Subcutaneous abdominal adipose tissue (tissue), 5 donors: ENCODE measurements at regions not wholly inside any gene's neighbourhood (a gene's known extent, or its start where the extent isn't known, plus 50 kb on each side); places are given as distances from the start of the nearest gene placed in this dataset.

ENCODE experiments used
- H3K27ac ChIP-seq: one replicate; pipeline ENCODE4 v1.7.0; 2013; ENCODE audit warnings: low read depth, mild to moderate bottlenecking, inconsistent platforms, low read length, moderate library complexity
- H3K27me3 ChIP-seq, 5 donors: one replicate each; pipeline ENCODE4 v1.7.0; 2013; ENCODE audit warnings: low read length in 5 of 5, inconsistent platforms in 1 of 5; ENCODE audit not compliant: control insufficient read depth in 5 of 5, insufficient read depth in 4 of 5
- H3K36me3 ChIP-seq, 5 donors: one replicate each; pipeline ENCODE4 v1.7.0; 2013; ENCODE audit warnings: low read length in 5 of 5; ENCODE audit not compliant: control insufficient read depth in 5 of 5, insufficient read depth in 5 of 5
- H3K4me1 ChIP-seq, 5 donors: one replicate each; pipeline ENCODE4 v1.7.0; 2013; ENCODE audit warnings: low read length in 5 of 5, mild to moderate bottlenecking in 3 of 5, moderate library complexity in 1 of 5; ENCODE audit not compliant: control insufficient read depth in 5 of 5, insufficient read depth in 5 of 5
- H3K4me3 ChIP-seq, 5 donors: one replicate each; pipeline ENCODE4 v1.7.0; 2013; ENCODE audit warnings: low read length in 5 of 5, low read depth in 1 of 5
- H3K9ac ChIP-seq, 5 donors: one replicate each; pipeline ENCODE4 v1.7.0; 2013; ENCODE audit warnings: low read length in 5 of 5, mild to moderate bottlenecking in 4 of 5, moderate library complexity in 3 of 5
- H3K9me3 ChIP-seq, 5 donors: one replicate each; pipeline ENCODE4 v1.7.0; 2013; ENCODE audit warnings: low read length in 5 of 5; ENCODE audit not compliant: control insufficient read depth in 5 of 5
- donor health status: healthy.
- donor health status: healthy.
- donor health status: healthy.
- donor health status: healthy.
- donor health status: healthy.

DNA sequence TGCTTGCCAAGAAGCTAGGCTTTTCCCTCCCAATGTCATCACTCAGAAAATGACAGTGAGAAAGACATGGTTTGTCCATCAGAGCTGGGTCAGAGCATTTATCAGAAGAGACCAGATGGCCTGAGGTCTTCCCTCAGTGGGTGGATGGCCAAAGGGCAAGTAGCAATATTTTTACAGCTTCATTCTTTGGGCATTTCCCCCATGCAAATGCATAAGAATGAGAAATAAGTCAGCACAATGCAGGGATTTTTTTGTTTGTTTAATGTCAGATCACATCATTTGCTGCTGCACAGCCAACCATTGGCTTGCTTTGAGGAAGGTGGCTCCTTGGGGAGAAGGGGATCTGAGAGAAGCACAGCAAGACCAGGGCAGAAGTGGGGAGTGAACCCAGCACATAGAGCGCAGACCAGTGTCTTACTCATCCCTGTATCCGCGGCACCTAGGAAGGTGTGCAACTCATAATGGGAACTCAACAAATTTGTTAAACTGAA, 209.6 kb downstream of the SEMA6A start:
- Histone ChIP-seq H3K36me3 (no peaks in the 10 kb centered on the region), H3K4me3 (no peak overlapping the region), H3K27me3 (no peaks in the 10 kb centered on the region), H3K9ac (no peak overlapping the region), H3K9me3 (no peaks in the 10 kb centered on the region), H3K4me1 (peaks cover 0 to 20% (median 11%) of the 10 kb centered on the region in 5 donors), H3K27ac (no peak overlapping the region)

DNA sequence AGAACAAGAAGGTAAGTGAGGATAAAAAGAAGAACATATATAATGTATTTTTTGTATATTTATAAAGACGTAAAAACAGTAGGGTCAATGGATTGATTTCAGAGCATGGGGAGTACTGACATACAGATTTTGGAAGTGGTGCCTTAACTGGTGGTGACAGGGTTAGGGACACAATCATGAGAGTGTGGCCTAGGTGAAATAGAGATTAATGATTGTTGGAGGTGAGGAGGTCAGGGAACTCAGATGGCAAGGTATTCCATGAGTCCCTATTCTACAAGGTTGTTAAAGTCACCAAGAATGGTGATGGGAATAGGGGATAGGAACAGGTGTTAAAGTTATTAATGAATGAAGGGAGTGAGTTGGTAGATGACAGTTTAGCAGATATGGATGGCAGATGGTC, 210.8 kb downstream of the SEMA6A start:
- H3K9ac ChIP-seq = no peak overlapping the region
- H3K36me3 ChIP-seq = no peaks in the 10 kb centered on the region
- H3K4me1 ChIP-seq = peaks cover 0 to 26% (median 11%) of the 10 kb centered on the region in 5 donors
- H3K4me3 ChIP-seq = no peak overlapping the region
- no peaks in the 10 kb centered on the region for H3K9me3 ChIP-seq
- H3K27ac ChIP-seq = no peak overlapping the region
- no peaks in the 10 kb centered on the region for H3K27me3 ChIP-seq

DNA sequence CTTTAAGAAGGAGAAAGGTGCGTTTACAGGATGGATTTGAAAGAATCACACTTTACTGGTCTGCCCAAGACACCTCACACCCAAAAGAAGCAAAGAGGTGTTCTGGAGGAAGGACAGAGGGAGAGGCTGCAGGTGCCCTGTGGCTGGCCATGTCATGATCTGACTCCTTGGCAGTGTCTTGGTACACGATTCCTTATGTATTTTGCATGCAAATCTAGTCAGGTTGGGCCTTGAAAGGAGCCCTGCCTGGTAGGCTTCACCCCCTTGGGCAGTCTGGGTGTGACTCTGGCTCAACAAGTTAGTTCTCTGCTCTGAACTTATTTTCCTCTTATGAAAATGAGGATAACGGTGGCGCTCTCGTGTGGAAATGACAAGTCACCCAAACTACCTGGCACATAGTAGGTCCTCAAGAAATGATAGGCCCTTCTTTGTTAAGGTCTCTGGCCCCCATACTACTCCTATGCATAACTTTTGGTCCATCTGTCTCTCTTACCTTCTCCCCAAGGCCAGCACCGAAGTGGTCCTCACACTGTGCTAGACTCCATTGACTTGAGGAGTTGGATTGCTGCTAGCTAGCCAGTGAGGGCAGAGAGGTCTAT, 212.5 kb downstream of the SEMA6A start:
- Histone ChIP-seq H3K9ac (no peak overlapping the region), H3K4me1 (peaks cover 0 to 28% (median 11%) of the 10 kb centered on the region in 5 donors), H3K9me3 (no peaks in the 10 kb centered on the region), H3K4me3 (peak overlapping the region in 3 of 5 donors; percentile 44 to 49 (median 46)), H3K27ac (no peak overlapping the region), H3K27me3 (no peaks in the 10 kb centered on the region), H3K36me3 (no peaks in the 10 kb centered on the region)

DNA sequence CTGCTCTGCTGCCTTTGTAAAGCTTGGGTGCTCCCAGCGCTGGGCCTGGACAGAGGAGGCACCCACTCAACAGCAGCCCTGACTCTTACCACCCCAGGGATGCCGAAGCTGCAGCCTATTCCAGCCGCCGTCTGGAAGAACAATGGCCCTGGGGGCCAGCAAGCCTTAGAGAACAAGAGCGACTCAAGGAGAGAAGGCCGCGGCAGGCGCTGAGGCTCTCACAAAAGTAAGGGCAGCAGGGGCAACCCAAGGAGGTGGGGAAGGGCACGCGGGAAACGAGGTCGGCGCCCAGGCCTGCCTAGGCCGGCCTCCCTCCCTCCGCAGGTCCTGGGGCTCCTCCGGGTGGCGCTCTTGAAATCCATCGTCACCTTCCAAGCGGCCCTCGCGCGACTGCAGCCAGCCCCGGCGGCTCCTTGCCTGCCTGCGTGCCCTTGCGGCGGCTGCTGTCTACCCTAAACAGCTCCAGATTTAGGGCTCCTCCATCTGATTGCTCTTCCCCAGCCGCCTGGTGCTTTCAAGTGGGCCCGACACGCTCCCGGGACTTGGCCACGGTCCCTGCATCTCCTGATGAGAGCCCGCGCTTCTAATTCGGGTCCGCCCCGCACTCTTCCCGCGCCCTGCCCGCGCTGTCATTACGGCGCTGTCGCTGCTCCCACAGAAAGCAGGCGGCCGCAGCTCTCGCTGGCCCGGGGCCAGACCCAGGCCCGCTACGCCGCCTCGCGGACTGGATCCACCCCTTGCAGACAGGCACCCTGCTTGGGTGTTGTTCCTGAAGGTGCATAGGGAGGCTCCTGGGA, 213.3 kb downstream of the SEMA6A start:
- Histone ChIP-seq H3K9ac (peak overlapping the region in 2 of 5 donors; percentile 12 to 20), H3K4me3 (peak overlapping the region in 4 of 5 donors; percentile 24 to 49 (median 45)), H3K27me3 (no peaks in the 10 kb centered on the region), H3K4me1 (peaks cover 0 to 29% (median 11%) of the 10 kb centered on the region in 5 donors), H3K27ac (no peak overlapping the region), H3K36me3 (no peaks in the 10 kb centered on the region), H3K9me3 (no peaks in the 10 kb centered on the region)

DNA sequence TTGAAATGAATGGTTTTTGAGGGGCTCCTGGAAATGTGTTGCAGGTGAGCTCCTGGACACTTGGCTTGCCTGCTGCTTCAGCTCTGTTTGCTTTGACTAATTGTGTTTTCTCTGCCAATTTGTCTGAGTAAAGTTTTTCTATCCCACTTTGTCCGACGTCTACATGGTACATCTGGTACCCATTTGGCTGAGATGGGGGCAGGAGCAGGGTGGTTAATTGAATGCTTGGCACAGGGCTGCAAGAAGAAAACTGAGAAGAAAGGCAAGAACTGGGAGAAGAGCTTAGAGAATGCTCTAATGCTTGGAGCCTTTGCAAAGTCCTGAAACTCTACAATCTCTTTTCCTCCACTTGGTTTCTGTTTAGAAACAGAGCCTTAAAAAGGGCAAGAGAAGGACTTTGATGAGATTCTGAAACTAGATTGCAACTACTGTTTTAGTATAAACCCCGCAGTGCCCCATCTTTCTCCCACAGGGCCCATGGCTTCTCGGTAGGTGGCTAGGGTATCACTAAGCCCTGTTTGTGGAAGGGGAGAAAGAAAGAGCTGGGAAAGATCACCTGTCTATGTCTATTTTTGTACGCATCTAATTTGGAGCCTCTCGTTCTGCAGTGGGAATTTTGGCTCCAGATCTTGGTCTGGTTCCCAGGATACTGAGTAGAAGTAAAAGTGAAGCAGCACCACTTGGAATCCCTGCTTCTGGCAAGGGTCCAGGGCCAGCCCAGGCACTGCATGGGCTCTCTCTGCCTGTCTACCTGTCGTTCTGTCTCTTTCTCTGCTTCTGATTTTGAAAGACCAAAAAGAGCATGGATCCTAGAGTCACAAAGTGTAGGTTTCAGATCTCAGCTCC, 214.4 kb downstream of the SEMA6A start:
- Histone ChIP-seq H3K9me3 (peaks cover 0 to 4% (median 0%) of the 10 kb centered on the region in 5 donors), H3K36me3 (no peaks in the 10 kb centered on the region), H3K27ac (no peak overlapping the region), H3K27me3 (no peaks in the 10 kb centered on the region), H3K4me3 (no peak overlapping the region), H3K4me1 (peaks cover 0 to 29% (median 11%) of the 10 kb centered on the region in 5 donors), H3K9ac (no peak overlapping the region)

DNA sequence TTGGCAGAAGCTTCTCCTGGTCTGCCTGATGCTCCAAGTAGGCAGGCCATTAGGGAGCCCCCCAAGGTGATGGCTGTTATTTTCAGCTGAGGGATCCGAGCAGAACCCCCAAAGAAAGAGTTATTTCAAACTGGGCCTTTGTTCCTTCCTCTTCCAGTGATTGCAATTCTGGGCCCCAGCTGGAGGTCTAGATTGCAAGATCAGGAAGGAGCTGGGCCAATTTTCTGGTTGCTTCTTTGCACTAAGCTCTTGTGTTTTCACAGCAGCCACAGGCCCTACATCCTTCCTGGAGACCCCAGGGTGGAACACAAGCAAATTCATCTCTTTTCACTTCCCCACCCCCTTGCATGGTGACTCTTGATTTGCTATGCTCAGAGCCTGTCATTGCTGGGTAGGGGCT, 215.0 kb downstream of the SEMA6A start:
- Histone ChIP-seq H3K9me3 (peaks cover 0 to 4% (median under 1%) of the 10 kb centered on the region in 5 donors), H3K27ac (no peak overlapping the region)

DNA sequence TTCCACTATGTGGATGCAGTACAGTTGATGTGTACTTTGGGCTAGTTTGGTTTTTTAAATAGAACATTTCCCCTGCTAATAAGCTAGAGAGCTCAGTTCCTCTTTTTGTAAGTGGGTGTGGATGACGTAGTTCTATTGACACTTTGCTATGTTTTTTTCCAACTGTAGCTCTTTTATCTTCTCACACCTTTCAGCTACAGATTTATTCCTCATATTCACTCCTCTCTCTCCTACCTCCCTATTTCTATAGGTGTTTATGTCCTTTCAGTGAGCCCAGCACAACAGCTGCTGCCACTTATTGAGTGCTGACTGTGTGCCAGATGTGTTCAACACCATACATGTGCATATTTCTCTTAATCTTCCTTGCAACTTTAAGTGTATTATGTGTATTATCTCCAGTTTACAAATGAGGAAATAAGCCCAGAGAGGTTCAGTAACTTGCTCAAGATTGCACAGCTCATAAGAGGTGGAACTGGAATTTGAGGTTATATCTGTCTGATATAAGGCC, 215.7 kb downstream of the SEMA6A start:
- Histone ChIP-seq H3K9ac (no peak overlapping the region), H3K4me1 (peaks cover 0 to 29% (median 11%) of the 10 kb centered on the region in 5 donors), H3K27me3 (no peaks in the 10 kb centered on the region), H3K9me3 (peaks cover 0 to 7% (median 4%) of the 10 kb centered on the region in 5 donors), H3K36me3 (no peaks in the 10 kb centered on the region), H3K4me3 (no peak overlapping the region), H3K27ac (no peak overlapping the region)

More for the DNA sequence above, 215.0 kb downstream of the SEMA6A start:
- Histone ChIP-seq H3K4me3 (no peak overlapping the region), H3K4me1 (peaks cover 0 to 29% (median 11%) of the 10 kb centered on the region in 5 donors), H3K36me3 (no peaks in the 10 kb centered on the region), H3K9ac (no peak overlapping the region), H3K27me3 (no peaks in the 10 kb centered on the region)

DNA sequence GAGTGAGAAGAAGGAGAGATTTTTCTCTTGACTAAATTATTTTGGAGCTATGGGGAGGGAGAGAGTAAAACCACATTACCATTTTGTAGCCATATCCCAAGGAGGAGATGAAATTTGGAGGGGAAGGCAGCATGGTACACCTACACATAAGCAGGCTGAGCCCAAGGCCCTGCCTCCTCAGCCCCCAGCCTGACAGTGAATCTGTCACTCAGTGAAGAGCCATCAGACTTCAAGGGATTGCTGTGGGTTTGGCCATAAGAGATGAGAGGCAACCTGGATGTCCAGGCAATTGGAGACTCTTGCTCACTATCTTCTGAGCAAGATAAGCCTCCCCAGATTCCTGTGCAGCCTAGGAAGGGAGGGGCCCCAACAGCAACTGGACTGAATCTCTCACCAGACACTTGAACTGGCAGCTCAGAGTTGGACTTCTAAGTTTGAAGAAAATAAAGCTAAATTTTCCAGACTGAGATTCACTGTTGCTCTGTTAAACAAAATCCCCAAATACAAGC, 216.6 kb downstream of the SEMA6A start:
- no peak overlapping the region for H3K27ac ChIP-seq
- H3K4me1 ChIP-seq = peaks cover 0 to 29% (median 11%) of the 10 kb centered on the region in 5 donors
- no peaks in the 10 kb centered on the region for H3K27me3 ChIP-seq
- peaks cover 0 to 8% (median 4%) of the 10 kb centered on the region in 5 donors for H3K9me3 ChIP-seq
- H3K36me3 ChIP-seq = no peaks in the 10 kb centered on the region
- no peak overlapping the region for H3K4me3 ChIP-seq
- H3K9ac ChIP-seq = no peak overlapping the region

DNA sequence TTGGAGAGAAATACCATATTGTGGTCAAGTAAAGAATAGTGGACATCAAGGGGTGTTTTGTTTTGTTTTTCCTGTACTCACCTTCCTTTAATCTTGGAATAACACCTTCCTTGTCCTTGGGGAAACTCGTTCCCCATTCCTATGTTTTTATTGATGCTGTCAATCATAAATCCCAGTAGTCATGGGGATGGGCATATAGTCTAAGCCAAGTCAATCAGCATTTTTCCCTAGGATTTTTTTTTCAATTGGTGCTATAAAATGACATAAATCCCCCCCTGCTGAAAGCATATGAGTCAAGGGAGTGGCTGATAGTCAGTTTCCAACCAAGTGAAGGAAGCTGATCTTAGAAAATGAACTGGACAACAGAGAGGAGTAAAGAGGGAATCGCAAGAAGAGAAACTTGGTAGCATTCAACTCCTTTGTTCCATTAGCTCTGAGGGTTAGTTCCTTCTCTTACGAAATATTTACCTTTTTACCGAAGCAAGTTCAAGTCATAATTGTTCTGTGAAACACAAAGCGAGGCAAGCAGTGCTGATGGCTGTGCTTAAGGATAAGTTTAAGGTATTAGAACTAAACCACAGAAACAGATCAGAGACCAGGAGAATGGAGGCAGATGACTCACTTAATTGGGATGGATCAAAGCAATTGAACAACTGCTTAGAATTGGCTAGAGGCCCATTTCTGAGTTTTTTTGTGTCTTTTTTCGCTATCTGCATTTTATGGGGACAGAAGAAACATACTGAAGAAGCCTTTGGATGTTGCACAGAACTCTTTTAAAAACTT, 218.6 kb downstream of the SEMA6A start:
- H3K9me3 ChIP-seq = peaks cover 0 to 8% (median 7%) of the 10 kb centered on the region in 5 donors
- peaks cover 0 to 5% (median 0%) of the 10 kb centered on the region in 5 donors for H3K36me3 ChIP-seq
- H3K9ac ChIP-seq = no peak overlapping the region
- no peaks in the 10 kb centered on the region for H3K27me3 ChIP-seq
- peaks cover 0 to 22% (median 3%) of the 10 kb centered on the region in 5 donors for H3K4me1 ChIP-seq
- no peak overlapping the region for H3K4me3 ChIP-seq
- H3K27ac ChIP-seq = no peak overlapping the region
